Activated CD8-positive, alpha-beta T cell treated with anti-CD3 and anti-CD28 coated beads for 36 hours (primary cell): ENCODE measurements at regions not wholly inside any gene's neighbourhood (a gene's known extent, or its start where the extent isn't known, plus 50 kb on each side); places are given as distances from the start of the nearest gene placed in this dataset.

Experiments used
- ATAC-seq: fragments of 200-7000 bp; cut with Tn5 transposase; one replicate; pipeline ENCODE4 v1.10.0; 2021; ENCODE audit warnings: mild to moderate bottlenecking, moderate library complexity
- CTCF ChIA-PET: fragments of 350-600 bp; sonication (Branson Sonifier 250); formaldehyde crosslinking; loops from one replicate; lab custom pipeline; 2021; ENCODE audit warnings: antibody characterized with exemption; lab: Charles Lee
- POLR2A ChIA-PET: fragments of 350-600 bp; sonication (Branson Sonifier 250); formaldehyde crosslinking; loops from one replicate; lab custom pipeline; 2021; ENCODE audit warnings: antibody characterized with exemption; lab: Charles Lee
- DNase-seq: peaks from one replicate; pipeline ENCODE4 v3.0.0-alpha.2; 2020
- H3K27ac Mint-ChIP-seq: one replicate; pipeline ENCODE4 v1.8.0; 2021; ENCODE audit warnings: mild to moderate bottlenecking, mixed read lengths
- H3K27me3 Mint-ChIP-seq: one replicate; pipeline ENCODE4 v1.8.0; 2021; ENCODE audit warnings: mixed read lengths
- H3K36me3 Mint-ChIP-seq: one replicate; pipeline ENCODE4 v1.8.0; 2021; ENCODE audit warnings: low read depth, mixed read lengths
- H3K4me1 Mint-ChIP-seq: one replicate; pipeline ENCODE4 v1.8.0; 2021; ENCODE audit warnings: low read depth, mixed read lengths
- H3K4me3 Mint-ChIP-seq: one replicate; pipeline ENCODE4 v1.8.0; 2021; ENCODE audit warnings: mild to moderate bottlenecking, moderate library complexity, mixed read lengths
- H3K9me3 Mint-ChIP-seq: one replicate; pipeline ENCODE4 v1.8.0; 2021; ENCODE audit warnings: mixed read lengths
- CTCF ChIP-seq: fragments of 200-600 bp; IDR thresholded peaks from one replicate; pipeline ENCODE4 v1.8.0; 2022; ENCODE audit warnings: antibody characterized with exemption, mild to moderate bottlenecking
- intact Hi-C: fragments of 100-400 bp; cut with micrococcal nuclease; formaldehyde crosslinking; loops from one replicate; pipeline ENCODE4 v1.10.0; 2022

- H3K27ac Mint-ChIP-seq, result no peak overlapping the region
- no peak for DNase-seq
- H3K36me3 Mint-ChIP-seq, result no peaks in the 10 kb centered on the region
- H3K27me3 Mint-ChIP-seq, result no peaks in the 10 kb centered on the region
- TF ChIP-seq CTCF, result no peak
- H3K9me3 Mint-ChIP-seq, result no peaks in the 10 kb centered on the region
- no peak overlapping the region for H3K4me3 Mint-ChIP-seq
- no peak for ATAC-seq
- CTCF ChIA-PET, result no interaction called here
- POLR2A ChIA-PET, result no interaction called here
- H3K4me1 Mint-ChIP-seq, result peaks cover 6% of the 10 kb centered on the region
- intact Hi-C loops, result no loop called here
Measured at GRCh38 chrX:63508668-63509067, 157.5 kb upstream of the SPIN4 start.

- H3K27me3 Mint-ChIP-seq, result no peaks in the 10 kb centered on the region
- DNase-seq (no peak), ATAC-seq (no peak)
- H3K27ac Mint-ChIP-seq, result no peak overlapping the region
- intact Hi-C loops, result no loop called here
- POLR2A ChIA-PET, result no interaction called here
- no peak overlapping the region for H3K4me3 Mint-ChIP-seq
- H3K36me3 Mint-ChIP-seq, result no peaks in the 10 kb centered on the region
- H3K9me3 Mint-ChIP-seq, result no peaks in the 10 kb centered on the region
- CTCF ChIA-PET, result interaction anchor here (0.8 kb wide), 1 partner anchor 255 kb away, joined by 4 read pairs; no protein-coding TSS in a partner anchor
- peaks cover 6% of the 10 kb centered on the region for H3K4me1 Mint-ChIP-seq
- TF ChIP-seq CTCF, result no peak
Measured at GRCh38 chrX:63506320-63506719, 155.2 kb upstream of the SPIN4 start.

- ChIA-PET CTCF (no interaction called here), POLR2A (no interaction called here)
- H3K36me3 Mint-ChIP-seq, result peaks cover 7% of the 10 kb centered on the region
- no peak for ATAC-seq
- peaks cover 2% of the 10 kb centered on the region for H3K9me3 Mint-ChIP-seq
- no peak overlapping the region for H3K27ac Mint-ChIP-seq
- H3K4me3 Mint-ChIP-seq, result no peak overlapping the region
- DNase-seq, result no peak
- TF ChIP-seq CTCF, result no peak
- H3K27me3 Mint-ChIP-seq, result no peaks in the 10 kb centered on the region
- intact Hi-C loops, result no loop called here
- peaks cover 4% of the 10 kb centered on the region for H3K4me1 Mint-ChIP-seq
Measured at GRCh38 chrX:63503541-63503940, 152.4 kb upstream of the SPIN4 start.

GRCh38 chrX:63488546-63489373, 137.6 kb upstream of the SPIN4 start:
- CTCF ChIA-PET, result no interaction called here
- H3K27ac Mint-ChIP-seq, result no peak overlapping the region
- H3K4me3 Mint-ChIP-seq, result no peak overlapping the region
- no peaks in the 10 kb centered on the region for H3K27me3 Mint-ChIP-seq
- TF ChIP-seq CTCF, result no peak
- H3K36me3 Mint-ChIP-seq, result peaks cover 36% of the 10 kb centered on the region
- peaks cover 5% of the 10 kb centered on the region for H3K9me3 Mint-ChIP-seq
- H3K4me1 Mint-ChIP-seq, result peaks cover 2% of the 10 kb centered on the region
- DNase-seq (no peak), ATAC-seq (no peak)
- POLR2A ChIA-PET, result no interaction called here
- intact Hi-C loops, result no loop called here

GRCh38 chrX:63475200-63475599, 124.1 kb upstream of the SPIN4 start:
- no peak overlapping the region for H3K4me3 Mint-ChIP-seq
- no peak for TF ChIP-seq CTCF
- no peaks in the 10 kb centered on the region for H3K4me1 Mint-ChIP-seq
- no peaks in the 10 kb centered on the region for H3K27me3 Mint-ChIP-seq
- peaks cover 20% of the 10 kb centered on the region for H3K9me3 Mint-ChIP-seq
- H3K36me3 Mint-ChIP-seq, result peaks cover 48% of the 10 kb centered on the region
- CTCF ChIA-PET, result no interaction called here
- ATAC-seq, result no peak
- intact Hi-C loops, result no loop called here
- no peak for DNase-seq
- POLR2A ChIA-PET, result no interaction called here
- H3K27ac Mint-ChIP-seq, result no peak overlapping the region
